NCI-H446 treated with DMSO at 0.1 percent for 48 hours (cell line): ENCODE measurements at regions not wholly inside any gene's neighbourhood (a gene's known extent, or its start where the extent isn't known, plus 50 kb on each side); places are given as distances from the start of the nearest gene placed in this dataset.

Experiments
- DNase-seq: peaks from one replicate; lab custom pipeline; 2025; lab: John Stamatoyannopoulos, UW

DNA sequence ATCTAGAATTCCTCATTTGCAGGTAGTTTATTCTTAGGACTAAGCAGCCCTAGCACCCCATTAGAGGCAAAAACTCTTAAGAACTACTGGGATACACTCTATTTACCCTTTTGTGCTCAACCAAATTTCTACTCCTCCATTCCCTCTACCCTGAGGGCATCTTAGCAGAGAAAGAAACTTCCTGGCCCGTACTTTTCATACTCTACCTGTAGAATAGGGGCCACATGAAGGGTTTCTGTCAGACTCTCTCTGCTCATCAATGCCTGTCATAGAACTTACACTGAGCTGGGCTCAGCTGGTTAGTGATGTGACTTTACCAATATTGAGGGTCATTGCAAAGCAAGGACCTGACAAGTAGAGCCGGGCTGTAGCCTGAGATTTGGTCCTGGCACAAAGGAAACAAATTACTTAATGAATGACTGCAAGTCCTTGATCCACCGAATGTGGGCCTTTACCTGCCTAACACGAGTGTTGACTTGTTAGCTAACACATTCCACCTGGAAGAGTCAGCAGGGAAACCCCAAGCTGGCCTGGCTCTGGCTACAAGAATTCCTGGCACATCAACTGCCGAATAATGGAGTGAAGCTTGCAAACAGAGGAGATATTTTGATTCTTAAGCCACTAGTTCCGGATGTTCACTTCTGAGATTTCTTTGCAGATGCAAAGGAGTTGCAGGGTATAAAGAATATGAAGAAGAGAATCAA, 280.5 kb upstream of the JAG1 start:
- DNase-seq = no peak

DNA sequence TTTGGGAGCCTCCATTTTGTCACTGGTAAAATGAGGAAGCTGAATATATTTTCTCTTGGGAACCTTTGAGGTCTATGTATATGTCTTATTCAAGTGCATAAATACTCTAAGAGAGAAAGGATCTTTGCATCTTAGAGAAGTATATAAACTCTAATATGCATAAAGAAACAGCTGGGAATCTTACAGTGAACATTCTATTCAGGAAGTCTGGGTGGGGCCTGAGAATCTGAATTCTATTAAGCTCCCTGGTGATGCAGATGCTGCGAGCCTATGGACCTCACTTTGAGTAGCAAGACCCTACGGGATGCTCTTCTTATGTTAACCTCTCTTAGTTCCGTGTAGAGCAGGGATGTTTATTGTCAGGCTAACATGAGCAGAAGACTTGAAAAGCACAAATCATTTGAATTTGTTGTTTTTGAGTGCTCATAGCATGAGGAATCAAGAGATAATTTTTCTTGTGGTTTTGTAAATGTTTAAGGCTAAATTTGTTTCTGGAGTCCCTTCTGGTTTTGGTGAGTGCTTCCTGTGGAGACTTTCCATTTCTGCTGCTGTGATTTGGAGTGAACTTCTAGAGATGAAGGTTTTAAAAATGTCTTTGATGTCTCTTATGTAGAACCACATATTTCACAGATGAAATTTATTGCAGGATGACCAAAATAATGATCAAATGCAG, 281.2 kb upstream of the JAG1 start:
- no peak for DNase-seq

DNA sequence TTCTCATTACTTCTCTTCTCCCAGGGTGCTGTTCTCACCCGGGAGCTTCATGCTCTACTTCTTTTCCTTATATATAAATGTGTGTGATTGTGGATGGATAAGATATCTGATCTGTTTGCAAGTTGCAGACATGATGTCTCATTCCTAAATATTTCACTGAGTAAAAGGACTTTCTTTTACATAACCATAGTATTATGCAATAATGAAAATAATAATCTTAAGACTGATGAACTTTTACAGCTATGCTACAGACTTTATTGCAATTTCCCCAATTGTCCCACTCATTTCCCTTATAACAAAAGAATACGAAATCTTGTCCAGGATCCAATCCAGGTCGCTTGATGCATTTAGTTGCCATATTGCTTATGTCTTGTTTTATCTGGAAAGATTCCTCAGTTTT, 284.5 kb upstream of the JAG1 start:
- DNase-seq = no peak

DNA sequence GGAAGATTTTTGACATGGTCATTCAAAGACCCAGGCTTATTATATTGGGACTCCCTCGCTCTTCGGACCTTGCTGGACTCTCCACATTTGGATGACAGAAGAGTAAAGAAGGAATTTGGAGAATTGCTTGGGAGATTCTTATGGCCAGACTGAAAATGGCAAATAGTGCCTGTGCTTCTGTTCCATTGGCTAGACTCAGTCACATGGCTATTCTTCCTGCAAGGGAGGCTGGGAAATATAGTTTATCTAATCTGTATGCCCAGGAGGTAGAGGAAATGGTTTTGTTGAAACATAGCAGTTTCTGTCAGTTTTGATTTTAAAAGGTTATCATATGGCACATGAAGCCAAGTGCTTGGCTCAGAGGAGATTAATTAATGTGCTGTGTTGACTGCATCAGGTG, 286.6 kb upstream of the JAG1 start:
- DNase-seq = no peak

DNA sequence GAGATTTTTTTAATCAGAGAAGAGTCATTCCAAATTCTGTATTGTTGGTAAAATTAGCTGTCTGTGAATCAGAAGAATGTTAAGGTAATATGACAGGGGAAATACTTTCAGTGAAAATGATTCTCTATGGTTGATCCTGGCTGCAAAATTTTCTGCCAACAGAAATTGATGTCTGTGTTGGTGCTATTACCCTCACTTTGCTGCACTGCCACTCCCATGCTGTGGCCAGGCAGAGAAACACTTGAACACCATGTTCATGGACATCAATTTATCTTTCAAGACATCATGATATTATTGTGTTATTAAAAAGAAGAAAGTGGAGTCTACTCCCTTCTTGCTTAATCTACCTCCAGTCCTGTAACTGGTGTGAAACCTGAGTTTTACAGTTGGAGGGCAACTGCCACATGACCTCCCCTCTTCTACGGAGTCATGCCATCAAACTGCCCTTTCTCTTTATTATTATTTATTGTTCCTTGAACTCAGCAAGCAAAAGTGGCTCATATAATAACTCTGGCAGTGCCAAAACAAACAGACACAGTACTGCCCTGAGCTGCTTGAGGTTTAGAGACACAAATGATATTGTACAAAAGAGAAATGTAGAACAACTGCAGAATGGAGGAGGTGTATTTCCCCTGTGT, 288.0 kb upstream of the JAG1 start:
- no peak for DNase-seq

DNA sequence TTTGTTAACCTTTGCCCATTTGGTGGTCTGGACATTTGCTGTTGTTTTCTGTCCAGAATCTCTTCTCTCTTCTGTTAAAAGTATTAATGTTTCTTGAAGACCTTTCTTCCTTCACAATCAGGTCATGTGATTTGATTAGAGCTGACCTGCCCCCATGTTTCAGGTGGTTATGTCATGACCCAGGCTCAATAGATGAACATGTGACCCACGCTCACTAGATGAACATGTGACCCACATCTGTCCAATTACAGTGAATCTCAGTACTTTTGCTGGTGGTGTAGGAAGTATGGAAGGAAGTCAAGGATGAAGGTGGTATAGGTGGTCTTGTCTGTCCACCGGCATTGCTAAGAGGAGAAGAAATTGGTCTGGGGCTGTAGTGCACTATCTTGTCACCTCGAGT, 289.1 kb upstream of the JAG1 start:
- DNase-seq = no peak

DNA sequence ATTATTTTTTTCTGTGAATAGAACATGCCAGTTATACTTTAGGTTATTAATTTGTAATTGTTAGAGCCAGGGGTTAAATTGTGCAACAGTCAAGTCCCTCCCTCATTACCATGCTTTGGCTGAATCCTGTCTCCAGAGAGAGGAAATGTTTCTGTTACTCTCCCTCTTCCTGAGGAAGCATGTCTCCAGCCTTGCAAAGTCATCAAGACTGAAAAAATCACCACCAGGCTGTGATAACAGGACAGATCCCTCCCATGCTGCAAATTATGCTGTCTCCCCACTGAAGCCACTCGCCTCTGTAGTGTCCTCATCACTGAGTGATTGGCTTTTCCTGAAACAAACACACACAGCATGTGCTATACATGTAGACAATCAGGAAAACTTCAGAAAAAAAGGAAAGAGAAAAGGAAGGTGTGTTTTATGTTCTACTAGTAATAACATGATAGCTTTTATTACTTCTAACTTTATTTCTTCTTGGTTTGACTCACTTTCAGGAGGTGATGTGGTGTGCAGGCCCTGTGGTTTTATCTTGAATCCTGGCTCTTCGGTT, 290.0 kb upstream of the JAG1 start:
- no peak for DNase-seq

DNA sequence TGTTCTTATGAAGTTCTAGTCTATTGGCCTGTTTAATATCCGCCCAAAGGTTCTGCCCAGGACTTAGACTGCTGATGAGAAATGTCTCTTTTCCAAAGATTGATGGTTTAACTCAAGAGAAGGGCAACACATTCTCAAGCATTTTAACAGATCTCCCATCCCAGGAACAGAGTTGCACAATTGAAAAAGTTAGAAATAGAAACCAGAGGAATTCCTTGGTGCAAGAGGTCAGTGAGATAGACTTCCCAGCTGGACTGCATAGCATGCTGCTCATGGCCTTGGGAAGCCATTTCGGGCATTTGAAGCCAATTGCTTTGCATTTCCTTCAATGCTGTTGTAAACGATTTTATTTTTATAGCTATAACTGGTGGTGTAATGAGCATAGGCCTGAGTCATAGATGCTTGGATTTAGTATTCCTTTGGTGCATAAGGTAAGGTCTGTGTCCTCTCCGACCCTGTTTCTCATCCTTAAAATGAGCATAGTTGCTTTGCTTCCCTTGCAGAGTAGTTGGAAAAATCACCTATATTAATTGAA, 292.2 kb upstream of the JAG1 start:
- DNase-seq = no peak

DNA sequence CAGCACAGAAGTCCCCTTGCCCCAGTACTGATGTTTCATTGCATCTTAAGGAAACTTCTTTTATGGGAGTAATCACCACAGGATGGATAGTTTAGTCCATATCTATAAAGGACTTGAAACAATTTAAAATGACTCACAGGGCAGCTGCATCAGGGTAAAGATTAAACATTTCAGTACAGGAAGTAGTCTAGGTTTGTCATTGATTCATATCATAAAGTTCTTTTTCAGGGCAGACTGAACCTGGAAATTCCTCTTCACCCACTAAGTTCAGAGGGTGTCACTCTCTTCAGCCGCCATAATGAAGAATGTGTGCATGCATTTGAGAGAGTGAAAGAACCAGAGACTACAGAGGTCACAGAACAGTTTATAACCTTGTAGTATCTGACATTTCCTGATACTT, 296.3 kb upstream of the JAG1 start:
- no peak for DNase-seq

DNA sequence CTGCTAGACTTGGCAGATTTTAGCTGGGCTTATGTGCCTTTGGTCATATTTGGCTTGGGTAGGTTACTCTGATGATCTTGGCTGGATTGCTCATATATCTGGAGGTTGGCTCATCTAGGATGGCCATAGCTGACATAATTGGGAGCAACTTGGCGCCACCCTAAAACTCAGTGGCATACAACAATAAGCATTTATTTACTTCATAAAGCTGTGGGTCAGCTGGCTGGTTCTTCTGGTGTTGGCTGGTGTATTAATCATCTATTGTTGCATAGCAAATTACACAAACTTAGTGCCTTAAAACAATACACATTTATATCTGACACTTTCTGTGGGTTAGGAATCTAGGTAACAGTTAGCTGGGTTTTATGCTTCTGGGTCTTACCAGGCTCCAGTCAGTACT, 297.3 kb upstream of the JAG1 start:
- no peak for DNase-seq

DNA sequence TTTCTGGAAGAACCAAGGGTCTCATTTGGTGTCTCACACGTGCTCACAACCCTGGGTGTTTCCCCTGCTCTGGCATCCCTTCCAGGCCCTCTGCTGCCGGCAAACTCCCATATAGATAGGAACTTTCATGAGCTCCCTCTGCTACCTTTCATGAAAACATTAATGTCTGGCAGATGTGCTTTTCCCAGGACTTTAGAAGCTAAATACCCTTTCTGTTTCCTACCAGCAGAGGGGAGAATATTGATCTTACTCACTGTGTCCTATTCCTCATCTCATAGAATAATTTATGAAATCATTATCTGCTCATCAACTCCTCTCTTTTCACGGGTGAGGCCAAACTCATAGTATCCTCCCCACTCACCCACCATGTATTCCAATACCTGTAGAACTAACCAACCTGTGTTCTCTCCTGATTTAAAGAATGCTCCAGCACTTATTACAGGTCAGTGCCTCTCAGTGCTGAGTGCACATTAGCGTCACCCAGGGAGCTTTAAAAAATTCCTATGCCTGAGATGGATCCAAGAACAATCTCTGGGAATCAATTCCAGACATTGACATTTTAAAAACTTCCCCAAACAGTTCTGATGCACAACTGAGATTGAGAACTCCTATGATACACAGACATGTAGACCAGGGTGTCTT, 298.5 kb upstream of the JAG1 start:
- no peak for DNase-seq

DNA sequence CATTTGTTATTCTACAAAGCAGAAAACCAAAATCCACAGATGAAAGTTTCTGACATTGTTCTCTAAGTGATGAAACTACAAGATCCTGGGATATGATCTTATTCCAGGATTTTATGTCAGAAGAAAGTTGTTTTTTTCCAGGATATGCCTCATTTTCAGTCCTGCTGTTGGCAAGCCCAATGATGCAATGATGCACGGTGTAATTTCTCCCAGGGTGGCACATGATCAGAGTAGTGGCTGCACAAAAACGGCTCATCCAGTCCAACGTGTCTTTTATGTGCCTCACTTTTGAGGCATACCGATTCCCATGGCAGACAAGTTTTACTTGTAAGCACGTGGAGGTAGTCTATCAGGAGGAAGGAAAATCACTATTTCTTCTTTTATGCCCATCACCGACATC, 302.3 kb upstream of the JAG1 start:
- DNase-seq = no peak

DNA sequence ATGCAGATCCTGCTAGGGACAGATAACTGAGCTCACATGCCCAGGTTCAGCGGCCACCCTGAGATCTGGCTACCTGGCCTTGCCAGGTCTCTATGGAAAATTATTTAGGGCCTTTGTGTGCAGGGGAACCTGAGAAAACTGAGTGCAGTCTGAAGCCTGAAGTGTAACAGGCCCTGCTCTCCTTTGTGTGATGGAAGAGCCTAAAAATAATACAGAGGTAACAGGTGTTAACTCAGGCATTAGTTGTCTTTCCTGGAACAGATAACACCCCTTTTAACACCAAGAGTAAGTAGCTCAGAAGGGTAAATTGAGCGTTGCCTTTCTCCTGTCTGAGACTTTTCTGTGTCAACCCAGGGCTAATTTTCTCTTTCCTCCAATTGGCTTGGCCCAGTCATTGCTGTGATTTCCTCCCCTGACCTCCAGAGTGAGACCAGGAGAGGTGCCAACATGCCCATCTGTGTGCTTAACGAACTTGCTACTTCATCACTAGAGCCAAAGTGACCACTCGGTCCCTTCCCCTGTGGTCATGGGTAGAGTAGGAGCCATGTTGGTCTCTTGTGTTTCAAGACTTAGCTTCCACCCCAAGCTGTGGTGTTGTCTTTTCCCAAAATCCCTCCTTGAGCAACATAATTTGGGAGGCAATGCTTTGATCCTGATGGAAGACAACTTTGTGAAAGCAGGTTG, 304.4 kb upstream of the JAG1 start:
- peak; percentile 30 for DNase-seq

DNA sequence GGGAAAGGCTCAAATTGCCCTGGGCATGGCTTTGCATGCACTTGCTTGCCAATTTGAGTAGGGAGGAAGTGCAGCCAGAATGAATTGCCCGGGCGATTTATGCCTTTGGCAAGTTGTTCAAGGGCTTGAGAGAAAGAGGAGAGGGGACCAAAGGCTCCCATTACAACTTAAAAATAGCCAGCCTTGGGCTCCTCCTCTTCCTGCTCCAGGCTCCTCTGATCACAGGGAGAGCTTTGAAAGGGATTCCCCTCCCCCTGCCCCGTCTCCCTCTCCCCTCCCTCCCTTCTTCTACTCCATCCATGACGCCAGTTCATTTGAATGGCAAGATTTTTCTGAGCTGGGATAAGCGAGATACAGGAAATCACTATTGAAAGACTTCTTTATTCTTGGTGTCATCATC, 304.9 kb upstream of the JAG1 start:
- DNase-seq = peak; percentile 70

DNA sequence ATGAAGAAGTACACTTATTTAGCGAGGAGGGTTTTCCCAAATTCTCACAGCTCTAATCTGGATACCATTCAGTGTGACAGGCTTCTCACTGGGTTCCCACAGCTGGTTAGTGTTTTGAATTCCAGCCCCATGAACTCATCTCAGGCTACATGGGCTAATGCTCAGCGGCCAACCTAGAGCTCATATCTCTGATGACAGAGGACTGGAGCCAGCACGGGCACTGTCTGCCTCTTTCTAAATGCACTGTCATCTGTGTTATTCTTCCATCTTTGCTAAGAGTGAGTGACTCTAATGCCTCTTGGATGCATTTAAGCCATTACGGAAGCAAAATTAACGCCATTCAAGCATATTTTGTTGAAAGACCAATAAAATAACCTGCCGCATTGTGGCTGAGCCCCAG, 308.9 kb upstream of the JAG1 start:
- DNase-seq = peak; percentile 30

DNA sequence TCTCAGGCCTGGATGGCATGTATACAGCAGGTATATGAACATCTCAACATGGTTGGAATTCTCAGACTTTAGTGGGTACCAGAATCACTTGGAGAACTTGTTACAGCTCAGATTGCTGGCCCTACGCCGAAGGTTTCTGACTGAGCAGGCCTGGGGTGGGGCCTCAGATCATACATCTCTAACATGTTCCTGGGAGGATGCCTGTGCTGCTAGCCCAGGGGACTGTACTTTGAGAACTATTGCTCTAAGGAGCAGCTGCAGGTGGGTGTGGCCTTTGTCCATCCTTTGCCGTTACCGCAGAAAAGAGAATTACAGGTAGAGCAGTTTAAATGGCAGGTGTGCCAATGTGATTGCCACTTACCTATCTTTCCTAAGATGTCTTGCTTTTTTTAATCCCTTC, 310.5 kb upstream of the JAG1 start:
- no peak for DNase-seq

DNA sequence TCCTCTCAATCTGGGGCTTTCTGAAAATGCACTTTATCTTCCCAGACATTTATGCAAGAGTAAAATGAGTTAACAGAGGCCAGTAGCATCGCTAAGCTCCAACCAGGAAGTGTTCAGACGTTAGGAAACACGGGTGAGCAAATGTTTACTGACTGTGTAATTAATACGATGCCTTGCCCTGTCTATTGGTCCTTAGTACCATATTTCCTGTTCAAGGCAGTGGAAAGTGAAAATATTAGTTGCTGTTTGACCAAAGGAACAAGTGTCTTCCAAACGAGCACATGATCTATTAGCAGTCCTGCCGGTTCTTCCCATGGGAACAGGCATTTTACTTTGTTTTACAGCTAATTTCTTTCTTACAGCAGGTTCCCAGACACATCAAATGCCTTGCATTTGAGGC, 311.1 kb upstream of the JAG1 start:
- DNase-seq = no peak

DNA sequence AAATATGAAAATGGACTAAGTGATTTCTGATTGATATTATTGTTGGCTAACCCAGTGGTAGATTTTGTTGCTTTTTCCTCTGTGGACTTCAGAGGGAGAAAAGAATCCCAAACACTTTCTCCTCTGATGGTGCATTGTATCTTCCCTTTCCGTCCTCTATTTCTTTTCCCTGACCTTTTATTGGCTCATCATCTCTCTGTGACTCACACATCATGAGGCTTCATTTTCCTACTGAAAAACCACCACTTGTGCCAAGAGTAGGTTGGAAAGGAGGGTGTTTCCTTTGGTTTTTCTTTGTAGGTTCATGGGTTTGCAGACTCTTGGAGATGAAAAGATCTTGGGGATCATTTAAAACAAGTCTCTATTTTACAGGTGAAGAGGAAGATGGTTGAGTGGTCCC, 311.7 kb upstream of the JAG1 start:
- DNase-seq = no peak

DNA sequence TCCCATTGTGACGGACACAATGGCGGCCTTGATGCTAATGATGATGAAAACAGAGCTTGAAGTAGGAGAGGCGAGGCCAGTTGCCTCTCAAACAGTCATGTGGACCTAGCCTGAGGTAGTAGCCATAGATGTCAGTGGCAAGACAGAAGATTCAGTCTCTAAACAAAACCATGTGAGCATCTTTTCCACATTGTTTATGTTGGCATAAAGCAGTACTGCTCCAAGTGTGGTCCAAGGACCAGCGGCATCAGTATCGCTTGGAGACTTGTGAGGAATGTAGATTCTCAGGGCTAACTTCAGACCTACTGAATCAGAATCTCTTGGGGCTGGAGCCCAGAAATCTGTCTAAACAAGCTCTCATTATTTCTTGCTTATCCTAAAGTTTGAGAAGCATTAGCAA, 312.8 kb upstream of the JAG1 start:
- DNase-seq = no peak

DNA sequence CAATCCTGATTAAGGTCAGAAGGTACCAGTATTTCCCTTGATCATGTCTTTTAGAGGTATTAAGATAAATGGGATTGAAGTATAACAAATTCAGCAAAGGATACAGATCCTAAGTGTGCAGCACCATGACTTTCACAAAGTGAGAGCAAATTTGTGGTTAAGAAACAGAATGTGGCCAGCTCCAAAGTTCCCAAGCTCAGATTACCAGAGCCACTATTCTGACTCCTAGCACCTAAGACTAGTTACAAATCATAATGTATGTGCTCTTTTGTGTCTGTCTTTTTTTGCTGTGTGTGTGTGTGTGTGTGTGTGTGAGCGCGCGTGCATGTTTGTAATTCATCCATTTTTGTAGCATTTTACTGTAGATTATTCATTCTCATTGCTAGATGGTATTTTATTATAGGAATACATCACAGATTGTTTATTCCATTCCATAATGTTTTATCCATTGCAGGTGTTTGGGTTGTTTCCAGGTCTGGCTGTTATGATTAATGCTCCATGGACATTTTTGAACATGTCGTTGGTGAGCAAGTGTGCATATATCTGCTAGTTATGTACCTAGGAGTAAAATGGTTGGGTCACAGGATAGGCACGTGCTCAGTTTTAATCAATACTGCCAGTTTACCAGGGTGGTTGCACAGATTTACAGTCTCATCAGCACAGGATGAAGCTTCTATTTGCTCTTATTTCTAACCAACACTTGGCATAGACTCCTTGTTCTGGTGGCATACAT, 314.0 kb upstream of the JAG1 start:
- DNase-seq = no peak
